Esophagus squamous epithelium (tissue), 5 donors: ENCODE measurements at regions not wholly inside any gene's neighbourhood (a gene's known extent, or its start where the extent isn't known, plus 50 kb on each side); places are given as distances from the start of the nearest gene placed in this dataset.

Experiments used
- DNase-seq: peaks from one replicate; lab custom pipeline; 2025; lab: John Stamatoyannopoulos, UW
- H3K27ac ChIP-seq, 4 donors: fragments of 200-600 bp; sonication (generic); one replicate each; pipeline ENCODE4 v1.5.1; 2016 to 2019; ENCODE audit warnings: mild to moderate bottlenecking in 1 of 4
- H3K27me3 ChIP-seq, 4 donors: fragments of 200-600 bp; sonication (generic); 1 replicate in 3 of 4; 2 replicates in 1 of 4; pipeline versions ENCODE4 v1.5.1 to v1.6.0; 2017 to 2021; ENCODE audit warnings: antibody characterized with exemption in 1 of 4
- H3K36me3 ChIP-seq, 3 donors: fragments of 200-600 bp; sonication (generic); one replicate each; pipeline ENCODE4 v1.5.1; 2016 to 2019
- H3K4me1 ChIP-seq, 3 donors: fragments of 200-600 bp; sonication (generic); one replicate each; pipeline ENCODE4 v1.5.1; 2017 to 2019
- H3K4me3 ChIP-seq, 4 donors: fragments of 200-600 bp; sonication (generic); 1 replicate in 3 of 4; 2 replicates in 1 of 4; pipeline ENCODE4 v1.5.1; 2016 to 2019; ENCODE audit warnings: mild to moderate bottlenecking in 2 of 4, moderate library complexity in 1 of 4
- H3K9me3 ChIP-seq, 3 donors: fragments of 200-600 bp; sonication (generic); one replicate each; pipeline ENCODE4 v1.5.1; 2016 to 2019
- POLR2A ChIP-seq, 4 donors: fragments of 450-650 bp; IDR thresholded peaks; one replicate each; pipeline ENCODE4 v1.6.1; 2017; ENCODE audit warnings: antibody characterized with exemption in 4 of 4, mild to moderate bottlenecking in 4 of 4, moderate library complexity in 3 of 4
- WGBS, 2 donors: methylation state at CpG; one replicate each; pipeline ENCODE4 v1.1.5; 2018; 5-methylcytosine and 5-hydroxymethylcytosine counted together
- intact Hi-C: fragments of 100-400 bp; cut with DNase I; formaldehyde crosslinking; loops from one replicate; pipeline ENCODE4 v1.15.0; 2022
- TF ChIP-seq, protein P1 (sequence below), 6 experiments: fragments of 450-650 bp in 4 of 6; fragments of 200-600 bp in 2 of 6; sonication (generic) in 2 of 6; IDR thresholded peaks; one replicate each; pipeline ENCODE4 v1.5.1; 2016 to 2019; ENCODE audit warnings: antibody characterized with exemption in 6 of 6, mild to moderate bottlenecking in 4 of 6, moderate library complexity in 4 of 6
- donor health status: DM: yes; HTN: yes; CAD: no.

DNA sequence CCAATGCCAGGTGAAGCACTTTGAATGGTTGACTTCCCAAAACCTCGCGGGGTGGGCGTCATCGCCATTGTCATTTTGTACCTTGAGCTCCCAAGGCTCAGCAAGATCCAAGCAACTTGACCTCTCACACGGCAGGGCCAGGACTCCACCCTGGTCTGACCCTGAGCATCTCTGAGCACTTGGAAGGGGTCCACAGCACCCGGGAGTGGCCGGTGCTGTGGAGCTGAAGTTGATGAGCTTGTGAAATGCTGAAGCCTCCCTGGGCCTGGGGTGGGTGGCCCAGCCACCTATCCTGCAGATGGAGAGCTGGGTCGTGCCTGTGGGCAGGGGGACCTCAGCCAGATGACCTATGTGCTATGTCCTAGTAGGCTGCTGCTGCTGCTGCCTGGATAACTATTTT, 283.3 kb upstream of the FOXF1 start:
- no peak for TF ChIP-seq POLR2A (IDR thresholded peaks at IDR 0.05)
- TF ChIP-seq, protein P1, sequence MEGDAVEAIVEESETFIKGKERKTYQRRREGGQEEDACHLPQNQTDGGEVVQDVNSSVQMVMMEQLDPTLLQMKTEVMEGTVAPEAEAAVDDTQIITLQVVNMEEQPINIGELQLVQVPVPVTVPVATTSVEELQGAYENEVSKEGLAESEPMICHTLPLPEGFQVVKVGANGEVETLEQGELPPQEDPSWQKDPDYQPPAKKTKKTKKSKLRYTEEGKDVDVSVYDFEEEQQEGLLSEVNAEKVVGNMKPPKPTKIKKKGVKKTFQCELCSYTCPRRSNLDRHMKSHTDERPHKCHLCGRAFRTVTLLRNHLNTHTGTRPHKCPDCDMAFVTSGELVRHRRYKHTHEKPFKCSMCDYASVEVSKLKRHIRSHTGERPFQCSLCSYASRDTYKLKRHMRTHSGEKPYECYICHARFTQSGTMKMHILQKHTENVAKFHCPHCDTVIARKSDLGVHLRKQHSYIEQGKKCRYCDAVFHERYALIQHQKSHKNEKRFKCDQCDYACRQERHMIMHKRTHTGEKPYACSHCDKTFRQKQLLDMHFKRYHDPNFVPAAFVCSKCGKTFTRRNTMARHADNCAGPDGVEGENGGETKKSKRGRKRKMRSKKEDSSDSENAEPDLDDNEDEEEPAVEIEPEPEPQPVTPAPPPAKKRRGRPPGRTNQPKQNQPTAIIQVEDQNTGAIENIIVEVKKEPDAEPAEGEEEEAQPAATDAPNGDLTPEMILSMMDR (IDR thresholded peaks at IDR 0.05), result no peak
- Histone ChIP-seq H3K4me1 (peaks cover 0 to 7% (median 0%) of the 10 kb centered on the region in 3 donors), H3K4me3 (no peak overlapping the region), H3K9me3 (no peaks in the 10 kb centered on the region), H3K36me3 (no peaks in the 10 kb centered on the region), H3K27ac (no peak overlapping the region), H3K27me3 (peaks cover 0 to 36% (median 0%) of the 10 kb centered on the region in 4 donors)
- no peak for DNase-seq
- intact Hi-C loops, result no loop called here
- WGBS, 2 donors, result 91 to 100% methylated on average over 1 to 7 of the region's 8 CpGs

DNA sequence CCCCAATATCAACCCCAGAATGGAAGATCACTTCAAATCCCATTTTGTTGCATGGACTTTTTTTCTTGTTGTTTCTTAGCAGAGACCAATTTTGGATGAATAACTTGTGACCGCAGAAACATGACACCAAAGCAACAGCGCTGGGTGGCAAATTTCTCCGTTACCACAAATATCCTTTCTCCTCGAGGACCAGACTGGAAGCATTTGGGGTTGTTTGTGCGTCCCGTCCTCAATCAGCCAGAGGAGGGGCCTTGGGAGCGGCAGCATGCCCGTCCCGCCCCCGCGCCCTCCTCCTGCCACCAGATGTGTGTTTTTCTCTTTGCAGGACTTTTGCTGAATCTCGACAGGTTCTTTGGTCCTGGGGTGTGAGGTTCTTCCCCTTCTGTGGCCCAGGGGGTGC, 282.5 kb upstream of the FOXF1 start:
- WGBS, 2 donors, result 57% methylated on average over 12 of the region's 12 CpGs
- no peak for DNase-seq
- H3K4me3 ChIP-seq, result no peak overlapping the region
- H3K9me3 ChIP-seq, result no peaks in the 10 kb centered on the region
- peaks cover 0 to under 1% (median 0%) of the 10 kb centered on the region in 3 donors for H3K4me1 ChIP-seq
- no peak overlapping the region for H3K27ac ChIP-seq
- TF ChIP-seq, protein P1 (IDR thresholded peaks at IDR 0.05), result no peak
- TF ChIP-seq POLR2A (IDR thresholded peaks at IDR 0.05), result no peak
- H3K36me3 ChIP-seq, result no peaks in the 10 kb centered on the region
- peaks cover 0 to 31% (median 0%) of the 10 kb centered on the region in 4 donors for H3K27me3 ChIP-seq
- intact Hi-C loops, result no loop called here

DNA sequence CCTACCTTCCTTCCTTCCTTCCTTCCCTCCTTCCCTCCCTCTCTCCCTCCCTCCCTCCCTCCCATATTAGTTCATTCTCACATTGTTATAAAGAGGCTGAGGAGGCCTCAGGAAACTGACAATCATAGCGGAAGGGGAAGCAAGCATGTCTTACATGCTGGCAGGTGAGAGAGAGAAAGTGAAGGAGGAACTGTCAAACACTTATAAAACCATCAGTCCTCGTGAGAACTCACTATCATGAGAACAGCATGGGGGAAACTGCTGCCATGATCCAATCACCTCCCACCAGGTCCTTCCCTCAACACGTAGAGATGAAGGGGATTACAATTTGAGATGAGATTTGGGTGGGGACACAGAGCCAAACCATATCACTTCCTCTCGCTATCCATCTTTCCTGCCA, 281.6 kb upstream of the FOXF1 start:
- no peaks in the 10 kb centered on the region for H3K4me1 ChIP-seq
- no peak overlapping the region for H3K27ac ChIP-seq
- TF ChIP-seq POLR2A (IDR thresholded peaks at IDR 0.05), result no peak
- TF ChIP-seq, protein P1 (IDR thresholded peaks at IDR 0.05), result no peak
- intact Hi-C loops, result no loop called here
- H3K9me3 ChIP-seq, result no peaks in the 10 kb centered on the region
- no peak for DNase-seq
- H3K36me3 ChIP-seq, result no peaks in the 10 kb centered on the region
- H3K27me3 ChIP-seq, result peaks cover 0 to 23% (median 0%) of the 10 kb centered on the region in 4 donors
- no peak overlapping the region for H3K4me3 ChIP-seq
- 58 to 60% methylated on average over 4 of the region's 4 CpGs for WGBS, 2 donors

DNA sequence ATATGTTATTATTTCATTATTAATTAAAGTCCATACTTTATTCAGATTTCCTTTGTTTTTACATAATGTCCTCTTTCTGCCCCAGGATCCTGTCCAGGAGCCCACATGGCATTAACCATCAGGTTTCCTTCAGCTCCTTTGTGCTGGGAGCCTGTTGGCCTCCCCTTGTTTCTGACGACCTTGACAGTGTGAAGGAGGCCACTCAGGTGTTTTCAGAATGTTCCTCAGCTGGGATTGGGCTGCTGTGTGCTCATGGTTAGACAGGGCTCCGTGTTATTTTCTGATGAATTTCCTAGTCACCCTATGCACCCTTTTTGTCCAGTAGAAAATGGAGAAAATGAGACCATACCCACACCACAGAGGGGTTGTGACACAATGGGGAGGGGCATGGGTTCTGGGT, 281.0 kb upstream of the FOXF1 start:
- Histone ChIP-seq H3K36me3 (no peaks in the 10 kb centered on the region), H3K27me3 (peaks cover 0 to 17% (median 0%) of the 10 kb centered on the region in 4 donors), H3K27ac (no peak overlapping the region), H3K4me1 (no peaks in the 10 kb centered on the region), H3K9me3 (no peaks in the 10 kb centered on the region), H3K4me3 (no peak overlapping the region)
- 14 to 55% methylated on average over 2 of the region's 2 CpGs for WGBS, 2 donors
- intact Hi-C loops, result no loop called here
- TF ChIP-seq, protein P1 (IDR thresholded peaks at IDR 0.05), result no peak
- TF ChIP-seq POLR2A (IDR thresholded peaks at IDR 0.05), result no peak
- no peak for DNase-seq

DNA sequence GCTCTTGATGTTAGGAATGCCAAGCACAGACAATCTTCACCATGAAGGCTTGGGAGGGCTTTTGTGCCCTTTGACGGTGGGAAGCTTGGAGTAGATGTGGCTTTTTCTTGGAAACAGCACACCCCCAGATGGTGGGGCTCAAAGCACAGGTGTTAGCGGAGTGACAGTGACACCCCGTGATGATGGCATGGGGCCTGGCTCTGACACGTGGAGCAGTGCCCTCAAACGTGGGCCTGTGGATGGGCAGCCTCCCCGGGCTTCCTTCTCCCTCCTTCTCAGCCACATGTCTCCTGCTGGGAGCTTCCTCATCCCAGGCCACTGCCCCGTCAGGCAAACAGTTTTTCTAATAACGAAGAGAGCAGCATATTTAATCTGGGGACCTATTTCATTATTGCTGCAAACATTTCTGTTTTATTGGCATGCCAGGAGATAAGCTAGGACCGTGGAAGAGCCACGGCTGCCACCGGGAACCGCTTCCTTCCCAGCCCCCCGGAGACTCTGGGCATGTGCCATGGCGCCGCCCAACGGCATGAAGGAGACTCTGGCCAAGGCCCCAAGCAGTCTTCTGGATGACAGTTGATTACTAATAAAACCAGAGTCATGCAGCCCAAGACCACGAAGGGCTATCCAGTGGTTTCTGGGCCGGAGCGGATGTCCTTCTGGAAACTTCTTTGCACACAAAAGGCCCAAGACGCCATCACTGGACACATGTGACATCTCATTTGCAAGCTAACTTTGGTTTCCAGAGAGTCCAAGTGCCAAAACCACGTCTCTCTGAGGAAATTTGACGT, 280.3 kb upstream of the FOXF1 start:
- intact Hi-C loops, result no loop called here

More for the DNA sequence above, 280.3 kb upstream of the FOXF1 start:
- Histone ChIP-seq H3K36me3 (no peaks in the 10 kb centered on the region), H3K4me1 (no peaks in the 10 kb centered on the region), H3K4me3 (no peak overlapping the region), H3K27me3 (peaks cover 0 to 16% (median 0%) of the 10 kb centered on the region in 4 donors), H3K27ac (no peak overlapping the region), H3K9me3 (no peaks in the 10 kb centered on the region)
- TF ChIP-seq, protein P1 (IDR thresholded peaks at IDR 0.05), result no peak
- TF ChIP-seq POLR2A (IDR thresholded peaks at IDR 0.05), result no peak
- DNase-seq, result no peak
- 68 to 70% methylated on average over 10 to 11 of the region's 22 CpGs for WGBS, 2 donors
